Chondrocyte (in vitro differentiated cells): ENCODE measurements at regions not wholly inside any gene's neighbourhood (a gene's known extent, or its start where the extent isn't known, plus 50 kb on each side); places are given as distances from the start of the nearest gene placed in this dataset.
"Not testable (repeated sequence)": the region's sequence is repeated elsewhere in the genome, so short reads cannot be mapped to it uniquely, and the experiment has no call there.

Source experiments
- DNase-seq: peaks from one replicate; pipeline ENCODE4 v3.0.0; 2021; ENCODE audit warnings: mixed read lengths, low spot score
- H3K27ac Mint-ChIP-seq: one replicate; pipeline ENCODE4 v1.8.0; 2021; ENCODE audit warnings: mild to moderate bottlenecking, moderate library complexity, mixed read lengths; ENCODE audit not compliant: unreplicated experiment
- H3K27me3 Mint-ChIP-seq: 2 replicates; pipeline ENCODE4 v1.8.0; 2021; ENCODE audit warnings: low read depth, mixed read lengths
- H3K36me3 Mint-ChIP-seq: 2 replicates; pipeline ENCODE4 v1.8.0; 2021; ENCODE audit warnings: low read depth, mixed read lengths
- H3K4me1 Mint-ChIP-seq: 2 replicates; pipeline ENCODE4 v1.8.0; 2021; ENCODE audit warnings: low read depth, mild to moderate bottlenecking, mixed read lengths
- H3K4me3 Mint-ChIP-seq: one replicate; pipeline ENCODE4 v1.8.0; 2021; ENCODE audit warnings: mild to moderate bottlenecking, moderate library complexity, mixed read lengths; ENCODE audit not compliant: unreplicated experiment
- H3K9me3 Mint-ChIP-seq: 2 replicates; pipeline ENCODE4 v1.8.0; 2021; ENCODE audit warnings: low read depth, mixed read lengths
- TF ChIP-seq, protein P1 (sequence below): fragments of 200-600 bp; sonication (generic); IDR thresholded peaks from 2 replicates; pipeline ENCODE4 v1.5.0; 2021; ENCODE audit warnings: antibody characterized with exemption, mild to moderate bottlenecking, moderate library complexity

DNA sequence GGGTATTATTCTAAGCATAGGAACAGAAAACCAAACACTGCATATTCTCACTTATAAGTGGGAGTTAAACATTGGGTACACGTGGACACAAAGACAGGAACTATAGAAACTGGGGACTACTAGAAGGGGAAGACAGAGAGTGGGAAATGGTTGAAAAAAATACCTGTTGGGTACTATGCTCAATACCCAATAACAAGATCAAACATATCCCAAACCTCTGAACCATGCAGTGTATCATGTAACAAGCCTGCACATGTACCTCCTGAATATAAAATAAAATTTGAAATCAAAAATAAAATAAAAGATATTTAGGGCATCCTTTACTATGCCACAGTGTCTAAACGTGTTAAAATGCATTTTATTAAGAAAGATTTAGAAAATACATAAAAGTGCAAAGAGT lies 221.0 kb upstream of the TFPI start:
- H3K4me1 Mint-ChIP-seq, result peaks cover 4% of the 10 kb centered on the region
- DNase-seq, result no peak
- no peaks in the 10 kb centered on the region for H3K9me3 Mint-ChIP-seq
- no peak overlapping the region for H3K4me3 Mint-ChIP-seq
- peaks cover 1% of the 10 kb centered on the region for H3K36me3 Mint-ChIP-seq
- H3K27me3 Mint-ChIP-seq, result no peaks in the 10 kb centered on the region
- TF ChIP-seq, protein P1, sequence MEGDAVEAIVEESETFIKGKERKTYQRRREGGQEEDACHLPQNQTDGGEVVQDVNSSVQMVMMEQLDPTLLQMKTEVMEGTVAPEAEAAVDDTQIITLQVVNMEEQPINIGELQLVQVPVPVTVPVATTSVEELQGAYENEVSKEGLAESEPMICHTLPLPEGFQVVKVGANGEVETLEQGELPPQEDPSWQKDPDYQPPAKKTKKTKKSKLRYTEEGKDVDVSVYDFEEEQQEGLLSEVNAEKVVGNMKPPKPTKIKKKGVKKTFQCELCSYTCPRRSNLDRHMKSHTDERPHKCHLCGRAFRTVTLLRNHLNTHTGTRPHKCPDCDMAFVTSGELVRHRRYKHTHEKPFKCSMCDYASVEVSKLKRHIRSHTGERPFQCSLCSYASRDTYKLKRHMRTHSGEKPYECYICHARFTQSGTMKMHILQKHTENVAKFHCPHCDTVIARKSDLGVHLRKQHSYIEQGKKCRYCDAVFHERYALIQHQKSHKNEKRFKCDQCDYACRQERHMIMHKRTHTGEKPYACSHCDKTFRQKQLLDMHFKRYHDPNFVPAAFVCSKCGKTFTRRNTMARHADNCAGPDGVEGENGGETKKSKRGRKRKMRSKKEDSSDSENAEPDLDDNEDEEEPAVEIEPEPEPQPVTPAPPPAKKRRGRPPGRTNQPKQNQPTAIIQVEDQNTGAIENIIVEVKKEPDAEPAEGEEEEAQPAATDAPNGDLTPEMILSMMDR, result no peak
- H3K27ac Mint-ChIP-seq, result no peak overlapping the region

DNA sequence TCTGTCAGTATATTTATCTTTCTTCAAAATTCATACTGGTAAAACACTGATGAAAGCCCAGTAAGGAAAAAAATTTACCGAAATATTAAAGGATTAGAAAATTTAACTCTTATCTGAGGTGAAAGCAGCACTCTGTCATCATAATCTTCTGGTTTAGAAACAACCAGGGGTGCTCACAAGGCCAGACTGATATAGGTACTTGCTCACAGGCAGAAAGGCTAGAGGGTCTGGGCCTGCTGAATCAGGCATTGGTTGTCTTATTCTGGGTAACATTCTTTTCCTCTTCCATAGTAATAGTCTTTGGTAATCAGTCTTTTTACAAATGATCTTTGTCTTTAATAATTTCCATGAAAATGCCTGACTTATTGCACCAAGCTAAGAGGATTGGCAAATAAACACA lies 221.4 kb upstream of the TFPI start:
- Mint-ChIP-seq H3K27me3 (no peaks in the 10 kb centered on the region), H3K4me3 (no peak overlapping the region), H3K9me3 (no peaks in the 10 kb centered on the region), H3K4me1 (peaks cover 4% of the 10 kb centered on the region), H3K27ac (no peak overlapping the region), H3K36me3 (peaks cover 1% of the 10 kb centered on the region)
- no peak for DNase-seq
- TF ChIP-seq, protein P1, result no peak

DNA sequence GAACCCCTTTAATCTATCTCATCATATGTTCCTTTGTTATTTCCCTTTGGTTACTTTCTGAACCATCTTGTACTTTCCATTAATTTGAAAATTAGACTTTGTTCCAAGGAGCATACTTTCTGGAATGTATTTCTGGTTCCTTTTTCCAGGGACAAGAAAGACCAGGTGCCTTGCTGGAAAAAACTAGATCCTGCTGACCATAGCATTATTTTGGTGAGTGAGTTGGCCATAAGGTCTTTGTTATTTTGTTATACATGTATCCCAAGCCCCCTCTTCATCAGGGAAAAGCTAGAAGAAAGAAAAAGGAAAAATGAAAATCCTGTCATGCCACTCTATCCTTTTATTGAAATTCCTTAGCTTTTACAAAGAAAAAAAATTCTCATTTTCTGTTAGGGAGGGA lies 228.1 kb upstream of the TFPI start:
- Mint-ChIP-seq H3K27ac (no peak overlapping the region), H3K36me3 (peaks cover 3% of the 10 kb centered on the region), H3K27me3 (no peaks in the 10 kb centered on the region), H3K4me3 (no peak overlapping the region), H3K9me3 (peaks cover 10% of the 10 kb centered on the region), H3K4me1 (peaks cover 10% of the 10 kb centered on the region)
- TF ChIP-seq, protein P1, result no peak
- DNase-seq, result no peak

DNA sequence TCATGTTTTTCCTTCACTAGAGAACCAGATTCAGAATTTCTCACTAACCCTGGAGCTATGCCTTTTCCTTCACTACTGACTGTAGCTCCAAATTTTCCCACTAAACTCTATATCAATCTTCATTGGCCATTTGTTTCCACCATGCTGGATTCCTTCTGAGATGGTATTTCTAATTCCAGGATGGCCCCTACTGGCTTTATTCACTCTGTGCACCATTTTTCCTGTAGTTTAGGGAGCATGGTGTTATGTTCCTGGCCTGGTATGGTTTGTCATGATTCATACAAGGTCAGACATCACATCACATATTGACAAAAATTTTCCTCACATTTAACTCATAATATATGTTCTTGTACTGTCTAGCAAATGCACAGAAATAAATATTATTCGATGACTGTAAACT lies 229.2 kb upstream of the TFPI start:
- Mint-ChIP-seq H3K27me3 (peaks cover 3% of the 10 kb centered on the region), H3K4me1 (peaks cover 10% of the 10 kb centered on the region), H3K27ac (no peak overlapping the region), H3K4me3 (no peak overlapping the region), H3K36me3 (peaks cover 3% of the 10 kb centered on the region), H3K9me3 (peaks cover 13% of the 10 kb centered on the region)
- no peak for DNase-seq
- TF ChIP-seq, protein P1, result no peak

DNA sequence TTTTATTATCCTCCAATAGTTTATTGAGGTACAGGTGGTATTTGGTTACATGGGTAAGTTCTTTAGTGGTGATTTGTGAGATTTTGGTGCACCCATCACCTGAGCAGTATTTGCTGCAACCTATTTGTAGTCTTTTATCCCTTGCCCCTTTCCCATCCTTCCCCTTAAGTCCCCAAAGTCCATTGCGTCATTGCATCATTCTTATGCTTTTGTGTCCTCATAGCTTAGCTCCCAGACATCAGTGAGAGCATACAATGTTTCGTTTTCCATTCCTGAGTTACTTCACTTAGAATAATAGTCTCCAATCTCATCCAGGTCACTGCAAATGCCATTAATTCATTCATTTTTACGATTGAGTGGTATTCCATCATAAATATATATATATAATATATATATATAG lies 229.9 kb upstream of the TFPI start:
- DNase-seq, H3K27ac Mint-ChIP-seq, H3K27me3 Mint-ChIP-seq, H3K4me3 Mint-ChIP-seq, H3K36me3 Mint-ChIP-seq: not testable (repeated sequence)
- H3K4me1 Mint-ChIP-seq, result peaks cover 10% of the 10 kb centered on the region
- H3K9me3 Mint-ChIP-seq, result peaks cover 13% of the 10 kb centered on the region

DNA sequence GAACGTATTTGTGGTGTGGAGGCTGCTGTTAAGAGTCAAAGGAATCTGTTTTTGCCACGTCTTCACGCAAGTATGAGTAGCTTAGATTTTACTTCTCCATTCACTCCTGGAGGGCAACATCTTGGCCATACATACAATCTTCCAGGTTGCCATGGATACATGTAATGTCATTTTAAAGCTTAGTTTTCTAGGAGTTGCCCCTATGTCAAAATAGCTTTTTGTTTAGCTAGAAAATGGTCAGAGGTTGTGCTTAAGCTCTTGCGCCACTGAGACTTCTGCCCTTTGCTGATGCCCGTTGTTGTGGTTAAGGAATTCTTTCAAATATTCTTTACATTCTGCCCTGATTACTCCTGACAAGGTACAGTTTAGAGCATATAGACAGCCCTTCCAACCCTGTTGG lies 245.4 kb upstream of the TFPI start:
- TF ChIP-seq, protein P1, result no peak
- Mint-ChIP-seq H3K4me1 (no peaks in the 10 kb centered on the region), H3K27me3 (peaks cover 18% of the 10 kb centered on the region), H3K9me3 (peaks cover 37% of the 10 kb centered on the region), H3K27ac (no peak overlapping the region), H3K4me3 (no peak overlapping the region), H3K36me3 (peaks cover 8% of the 10 kb centered on the region)
- no peak for DNase-seq
